CD14-positive monocyte (primary cell): ENCODE measurements at regions not wholly inside any gene's neighbourhood (a gene's known extent, or its start where the extent isn't known, plus 50 kb on each side); places are given as distances from the start of the nearest gene placed in this dataset.

ENCODE experiments used
- DNase-seq, 3 donors: peaks; one replicate each; pipeline ENCODE4 v3.0.0-alpha.2; 2011 to 2022
- H2AFZ ChIP-seq: 2 replicates; pipeline ENCODE4 v1.6.0; 2012; ENCODE audit warnings: mild to moderate bottlenecking, low read depth, low read length, inconsistent platforms; ENCODE audit not compliant: insufficient read depth, poor library complexity, severe bottlenecking
- H3K27ac ChIP-seq, 2 donors: 1 replicate in 1 of 2; 2 replicates in 1 of 2; pipeline ENCODE4 v1.5.1; 2012 to 2013; ENCODE audit warnings: low read length in 2 of 2, control low read depth in 1 of 2, inconsistent platforms in 1 of 2, low read depth in 1 of 2, mild to moderate bottlenecking in 1 of 2
- H3K27me3 ChIP-seq, 2 donors: one replicate each; pipeline versions ENCODE4 v1.6.0 to v1.6.1; 2011 to 2013; ENCODE audit warnings: low read length in 2 of 2; ENCODE audit not compliant: control insufficient read depth in 2 of 2, insufficient read depth in 2 of 2
- H3K36me3 ChIP-seq, 2 donors: replicated peaks in 1 of 2; 1 replicate in 1 of 2; 2 replicates in 1 of 2; pipeline versions ENCODE4 v1.5.1 to v1.6.1; 2012 to 2013; ENCODE audit warnings: low read length in 2 of 2, control low read depth in 1 of 2, inconsistent platforms in 1 of 2, mild to moderate bottlenecking in 1 of 2; ENCODE audit not compliant: insufficient read depth in 2 of 2, control insufficient read depth in 1 of 2
- H3K4me1 ChIP-seq, 2 donors: 1 replicate in 1 of 2; 2 replicates in 1 of 2; pipeline versions ENCODE4 v1.5.1 to v1.6.1; 2012 to 2013; ENCODE audit warnings: low read length in 2 of 2, control low read depth in 1 of 2, inconsistent platforms in 1 of 2, mild to moderate bottlenecking in 1 of 2, moderate library complexity in 1 of 2; ENCODE audit not compliant: insufficient read depth in 2 of 2, control insufficient read depth in 1 of 2
- H3K4me2 ChIP-seq: replicated peaks from 2 replicates; pipeline ENCODE3; 2012; ENCODE audit warnings: low read length, moderate library complexity, mild to moderate bottlenecking; ENCODE audit not compliant: poor library complexity, severe bottlenecking; ENCODE audit errors: extremely low read depth
- H3K4me3 ChIP-seq, 3 experiments: fragments of 200-600 bp in 1 of 3; sonication (generic) in 1 of 3; replicated peaks in 1 of 3; 1 replicate in 2 of 3; 2 replicates in 1 of 3; pipeline ENCODE4 v1.5.1; 2011 to 2013; ENCODE audit warnings: low read length in 3 of 3, mild to moderate bottlenecking in 3 of 3, control low read depth in 2 of 3, low read depth in 2 of 3, inconsistent platforms in 1 of 3, moderate library complexity in 1 of 3
- H3K79me2 ChIP-seq: 2 replicates; pipeline ENCODE4 v1.6.0; 2012; ENCODE audit warnings: mild to moderate bottlenecking, control low read depth, inconsistent platforms, low read length, moderate library complexity; ENCODE audit not compliant: insufficient read depth
- H3K9ac ChIP-seq: 2 replicates; pipeline ENCODE4 v1.6.0; 2017; ENCODE audit warnings: low read length, mild to moderate bottlenecking; ENCODE audit not compliant: insufficient read depth, poor library complexity, severe bottlenecking
- H3K9me3 ChIP-seq, 2 donors: replicated peaks in 1 of 2; 1 replicate in 1 of 2; 2 replicates in 1 of 2; pipeline versions ENCODE4 v1.5.1 to v1.6.1; 2012 to 2013; ENCODE audit warnings: low read length in 2 of 2, control low read depth in 1 of 2; ENCODE audit not compliant: control insufficient read depth in 1 of 2, insufficient read depth in 1 of 2
- H4K20me1 ChIP-seq: 2 replicates; pipeline ENCODE4 v1.6.0; 2012; ENCODE audit warnings: mild to moderate bottlenecking, low read length, control low read depth, moderate library complexity; ENCODE audit not compliant: insufficient read depth
- H3K27ac Mint-ChIP-seq, 7 donors: one replicate each; pipeline ENCODE4 v1.8.0; 2020; ENCODE audit warnings: mild to moderate bottlenecking in 7 of 7, mixed read lengths in 7 of 7, moderate library complexity in 6 of 7, inconsistent platforms in 2 of 7
- H3K27me3 Mint-ChIP-seq, 3 donors: one replicate each; pipeline ENCODE4 v1.8.0; 2021 to 2022; ENCODE audit warnings: low read depth in 3 of 3, mild to moderate bottlenecking in 3 of 3, mixed read lengths in 3 of 3, moderate library complexity in 3 of 3, inconsistent platforms in 1 of 3
- H3K36me3 Mint-ChIP-seq, 2 donors: one replicate each; pipeline ENCODE4 v1.8.0; 2020; ENCODE audit warnings: mixed read lengths in 2 of 2, inconsistent platforms in 1 of 2, mild to moderate bottlenecking in 1 of 2
- H3K4me1 Mint-ChIP-seq: one replicate; pipeline ENCODE4 v1.8.0; 2020; ENCODE audit warnings: mild to moderate bottlenecking, mixed read lengths
- H3K4me3 Mint-ChIP-seq, 2 donors: one replicate each; pipeline ENCODE4 v1.8.0; 2020; ENCODE audit warnings: mild to moderate bottlenecking in 2 of 2, mixed read lengths in 2 of 2, moderate library complexity in 1 of 2
- H3K9me3 Mint-ChIP-seq, 7 donors: one replicate each; pipeline ENCODE4 v1.8.0; 2020 to 2022; ENCODE audit warnings: mixed read lengths in 7 of 7, mild to moderate bottlenecking in 6 of 7, moderate library complexity in 6 of 7, inconsistent platforms in 2 of 7
- CTCF ChIP-seq: fragments of 200-600 bp; IDR thresholded peaks from one replicate; pipeline ENCODE4 v1.8.0; 2022; ENCODE audit warnings: antibody characterized with exemption, mild to moderate bottlenecking
- WGBS: methylation state at CpG from one replicate; pipeline ENCODE4 v1.1.5; 2013; ENCODE audit warnings: missing lambda C conversion rate; ENCODE audit not compliant: insufficient coverage; 5-methylcytosine and 5-hydroxymethylcytosine counted together
- intact Hi-C, 2 donors: fragments of 100-400 bp; cut with micrococcal nuclease; formaldehyde crosslinking; loops; one replicate each; pipeline versions ENCODE4 v1.15.0 to v1.15.1; 2023

- no peak overlapping the region for H2AFZ ChIP-seq
- no peak overlapping the region for H3K27ac ChIP-seq
- Mint-ChIP-seq H3K27me3 (no peaks in the 10 kb centered on the region), H3K27ac (peak overlapping the region in 1 of 7 donors; percentile 67), H3K9me3 (peaks cover 0 to 11% (median 5%) of the 10 kb centered on the region in 7 donors), H3K4me3 (no peak overlapping the region), H3K36me3 (no peaks in the 10 kb centered on the region), H3K4me1 (no peaks in the 10 kb centered on the region)
- no peaks in the 10 kb centered on the region for H3K79me2 ChIP-seq
- no peaks in the 10 kb centered on the region for H4K20me1 ChIP-seq
- no peak overlapping the region for H3K4me3 ChIP-seq
- no peak overlapping the region for H3K9ac ChIP-seq
- no peaks in the 10 kb centered on the region for H3K27me3 ChIP-seq
- H3K9me3 ChIP-seq: no peaks in the 10 kb centered on the region
- intact Hi-C loops: no loop called here
- no peak for DNase-seq
- no peak for TF ChIP-seq CTCF
- no peaks in the 10 kb centered on the region for H3K36me3 ChIP-seq
- no peak overlapping the region for H3K4me2 ChIP-seq
- no peaks in the 10 kb centered on the region for H3K4me1 ChIP-seq
Measured at GRCh38 chr10:10211409-10211808, 806.3 kb upstream of the CELF2 start.

GRCh38 chr10:10213237-10213636 is 804.4 kb upstream of the CELF2 start:
- H3K36me3 ChIP-seq: no peaks in the 10 kb centered on the region
- Mint-ChIP-seq H3K9me3 (peaks cover 0 to 5% (median 3%) of the 10 kb centered on the region in 7 donors), H3K27ac (no peak overlapping the region), H3K4me3 (no peak overlapping the region), H3K27me3 (no peaks in the 10 kb centered on the region), H3K36me3 (no peaks in the 10 kb centered on the region), H3K4me1 (no peaks in the 10 kb centered on the region)
- intact Hi-C loops: no loop called here
- H3K9ac ChIP-seq: no peak overlapping the region
- no peak overlapping the region for H2AFZ ChIP-seq
- no peak overlapping the region for H3K27ac ChIP-seq
- H3K4me1 ChIP-seq: no peaks in the 10 kb centered on the region
- H3K79me2 ChIP-seq: no peaks in the 10 kb centered on the region
- no peaks in the 10 kb centered on the region for H3K27me3 ChIP-seq
- DNase-seq: no peak
- no peaks in the 10 kb centered on the region for H4K20me1 ChIP-seq
- H3K4me3 ChIP-seq: no peak overlapping the region
- no peaks in the 10 kb centered on the region for H3K9me3 ChIP-seq
- TF ChIP-seq CTCF: no peak
- 100% methylated on average over 2 of the region's 5 CpGs for WGBS
- no peak overlapping the region for H3K4me2 ChIP-seq
